ENCODE measurements at regions not wholly inside any gene's neighbourhood (a gene's known extent, or its start where the extent isn't known, plus 50 kb on each side); places are given as distances from the start of the nearest gene placed in this dataset.

- TF ChIP-seq POLR2A (IDR thresholded peaks at IDR 0.05) (no peak), CTCF (IDR thresholded peaks at IDR 0.05) (no peak)
Measured at GRCh38 chr5:2455878-2456277, 295.6 kb downstream of the IRX2 start.
